HG03060 (cell line): ENCODE measurements at regions not wholly inside any gene's neighbourhood (a gene's known extent, or its start where the extent isn't known, plus 50 kb on each side); places are given as distances from the start of the nearest gene placed in this dataset.

Source experiments
- ATAC-seq: cut with Tn5 transposase; IDR thresholded peaks from one replicate; pipeline ENCODE4 v1.9.1; 2021; ENCODE audit warnings: low read depth, moderate number of reproducible peaks; ENCODE audit not compliant: unreplicated experiment

DNA sequence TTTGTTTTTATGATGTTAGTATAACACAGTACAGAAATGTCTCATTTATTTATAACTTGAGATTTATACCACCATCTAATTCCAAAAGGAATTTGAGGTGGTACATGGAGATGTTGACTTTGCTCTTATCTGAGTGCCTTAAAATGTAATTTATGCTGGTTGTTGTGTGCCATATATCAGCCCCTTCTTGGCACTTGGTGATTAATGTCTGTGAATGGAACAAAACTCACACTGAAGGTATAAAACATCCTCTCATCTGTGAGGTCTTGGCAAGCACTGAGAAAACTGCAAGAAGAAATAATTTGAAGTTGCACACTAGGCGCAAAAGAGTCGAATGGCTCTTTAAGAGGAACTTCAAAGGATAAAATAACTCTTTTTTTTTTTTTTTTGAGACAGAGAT, 240.4 kb downstream of the B3GLCT start:
- no peak for ATAC-seq

GRCh38 chr13:31441800-31442510, 242.2 kb downstream of the B3GLCT start:
- no peak for ATAC-seq

GRCh38 chr13:31442571-31442970, 242.8 kb downstream of the B3GLCT start:
- no peak for ATAC-seq

- no peak for ATAC-seq
These were observed 244.6 kb downstream of the B3GLCT start for GRCh38 chr13:31444266-31444856.

- no peak for ATAC-seq
These were observed 252.8 kb downstream of the B3GLCT start for GRCh38 chr13:31452525-31452924.

DNA sequence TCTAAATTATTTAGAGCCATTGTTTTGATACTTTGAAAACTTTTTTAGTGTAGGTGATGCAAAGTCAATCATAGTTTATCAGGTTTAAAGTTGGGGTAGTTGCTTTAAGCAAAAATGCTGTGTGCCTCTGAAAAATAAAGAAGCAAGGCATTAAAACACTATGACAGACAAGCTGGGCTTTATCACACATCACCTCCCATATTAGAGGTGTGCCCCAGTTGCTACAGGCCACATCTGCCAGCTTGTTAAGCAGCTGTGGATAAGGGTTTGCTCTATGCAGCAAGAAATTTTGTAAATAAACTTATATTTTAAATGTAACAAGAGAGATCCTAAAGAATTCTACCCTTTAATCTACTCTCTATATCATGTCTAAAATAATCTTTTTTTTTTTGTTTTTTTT, 255.8 kb downstream of the B3GLCT start:
- ATAC-seq, result no peak

DNA sequence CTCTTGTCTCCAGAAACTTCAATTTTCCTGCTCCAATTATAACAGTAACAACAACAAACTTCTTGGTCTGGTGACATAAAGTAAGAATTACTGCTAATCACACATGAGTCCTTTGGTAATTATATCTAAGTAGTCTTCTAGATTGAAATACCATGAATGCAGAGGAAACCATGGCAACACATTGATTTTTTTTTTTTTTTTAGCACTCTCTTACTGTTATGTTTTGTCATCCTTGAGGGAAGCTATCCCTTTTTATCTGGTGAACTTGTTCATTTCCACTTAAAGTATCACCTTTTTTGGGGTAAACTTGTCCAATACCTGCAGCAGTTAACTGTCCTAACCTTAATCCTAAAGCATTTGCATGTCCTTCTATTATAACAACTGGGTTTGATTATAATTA, 256.3 kb downstream of the B3GLCT start:
- no peak for ATAC-seq

GRCh38 chr13:31460061-31460460, 260.3 kb downstream of the B3GLCT start:
- no peak for ATAC-seq

- ATAC-seq, result no peak
These were observed 262.1 kb downstream of the B3GLCT start for GRCh38 chr13:31461923-31462322.

GRCh38 chr13:31462766-31463165, 263.0 kb downstream of the B3GLCT start:
- no peak for ATAC-seq

DNA sequence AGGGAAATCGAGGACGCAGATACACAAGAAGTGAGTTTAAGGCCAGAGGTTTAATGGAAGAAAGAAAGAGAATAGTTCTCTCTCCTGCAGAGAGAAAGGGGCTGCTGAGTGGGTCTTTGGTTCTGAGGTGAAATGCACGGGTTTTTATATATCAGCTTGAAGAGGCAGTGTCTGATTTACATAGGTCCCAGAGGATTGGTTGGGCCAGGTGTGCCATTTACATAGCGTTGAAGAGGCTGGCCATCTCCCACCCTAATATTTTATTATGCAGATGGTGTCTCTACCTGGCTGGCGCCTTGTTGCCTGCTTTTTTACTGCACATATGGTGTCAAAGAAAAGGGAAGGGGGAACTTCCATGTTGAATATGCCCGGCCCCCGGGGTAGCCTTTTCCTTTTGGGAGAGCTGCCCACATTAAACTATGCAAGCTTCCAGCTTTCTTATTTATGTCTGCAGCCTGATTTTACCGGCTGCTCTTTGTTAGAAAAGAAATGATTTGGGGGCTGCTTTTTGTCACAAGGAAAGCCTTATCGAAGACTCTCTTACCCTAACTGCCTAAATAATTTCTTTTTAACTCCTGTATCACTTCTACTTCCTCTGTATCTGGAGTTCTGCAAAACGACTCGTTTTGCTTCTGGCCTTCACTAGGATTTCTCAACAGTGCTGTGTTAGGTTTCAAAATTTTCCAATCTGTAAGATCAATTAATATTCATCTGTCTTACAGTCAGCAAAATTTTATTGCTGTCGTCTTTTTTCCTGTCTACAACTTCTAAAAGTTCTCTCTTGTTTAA, 268.5 kb downstream of the B3GLCT start:
- no peak for ATAC-seq

DNA sequence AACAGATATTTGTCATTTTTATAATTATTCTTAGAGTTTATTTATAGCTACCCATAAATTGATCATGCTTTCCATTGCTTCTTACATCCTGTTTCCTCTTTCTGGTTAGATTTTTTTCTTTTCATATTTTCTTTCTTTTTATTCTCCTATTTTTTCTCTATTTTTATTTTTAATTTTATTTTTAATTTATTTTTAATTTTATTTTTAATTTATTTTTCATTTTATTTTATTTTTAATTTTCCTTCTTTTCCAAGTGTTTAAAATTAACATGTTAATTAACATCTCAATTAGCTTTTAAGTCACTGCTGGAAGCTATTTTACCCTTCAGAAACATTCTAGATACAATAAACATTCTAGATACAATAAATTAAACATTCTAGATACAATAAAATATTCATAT, 269.6 kb downstream of the B3GLCT start:
- ATAC-seq, result no peak

- no peak for ATAC-seq
These were observed 263.1 kb upstream of the RXFP2 start for GRCh38 chr13:31476266-31476665.

DNA sequence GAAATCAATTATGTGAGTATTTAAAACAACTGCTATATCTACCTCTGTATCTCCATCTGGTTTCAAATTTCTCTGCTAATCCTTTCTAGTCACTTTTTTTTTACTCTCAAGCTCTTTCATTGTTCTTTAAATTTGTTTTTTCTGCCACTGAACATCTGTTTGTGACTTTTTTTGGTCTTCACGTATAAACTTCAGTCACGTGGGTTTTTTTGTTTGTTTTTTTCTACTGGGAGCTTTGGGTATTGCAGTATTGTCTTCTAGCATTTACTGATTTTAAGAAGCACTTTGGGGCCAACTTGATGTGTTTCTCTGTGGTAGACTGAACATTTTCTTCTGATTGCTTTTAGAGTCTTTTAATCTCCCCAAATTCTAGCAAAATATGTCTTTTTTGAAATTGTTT, 262.6 kb upstream of the RXFP2 start:
- no peak for ATAC-seq

DNA sequence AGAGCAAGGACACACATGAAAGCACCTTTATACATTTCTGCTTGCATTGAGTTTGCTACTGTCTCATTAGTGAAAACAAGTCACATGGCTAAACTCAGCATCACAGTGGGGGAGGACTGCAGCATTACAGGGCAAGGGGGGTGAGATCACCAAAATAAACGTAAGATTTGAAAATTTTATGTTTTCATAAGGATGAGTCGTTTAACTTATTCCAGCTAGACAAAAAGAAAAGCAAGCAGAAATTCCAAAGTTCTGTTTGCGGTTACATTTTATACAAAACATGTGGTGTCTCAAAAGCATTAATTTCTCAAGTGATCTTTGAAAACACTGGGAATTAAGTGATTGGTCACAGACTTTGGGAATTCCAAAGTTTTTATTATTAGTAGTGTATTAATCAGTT, 261.4 kb upstream of the RXFP2 start:
- ATAC-seq, result no peak

DNA sequence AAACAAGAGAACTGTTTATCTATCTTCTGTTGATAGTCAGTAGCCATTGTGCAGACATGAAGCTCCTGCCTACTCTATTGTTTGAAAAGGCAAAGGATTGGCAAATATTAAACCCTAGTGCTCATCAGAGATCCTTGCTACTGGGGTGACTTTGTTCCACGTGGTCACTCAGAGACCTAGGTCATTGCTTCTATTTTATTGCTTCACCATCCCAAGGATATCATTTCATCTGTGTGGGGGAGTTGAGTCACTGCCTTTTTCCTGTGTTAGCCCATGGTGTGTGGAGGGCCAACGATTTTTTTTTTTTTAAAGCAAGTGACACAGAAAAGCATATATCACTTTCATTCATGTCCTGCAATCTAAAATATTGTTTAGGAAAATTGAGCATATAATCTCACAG, 254.1 kb upstream of the RXFP2 start:
- no peak for ATAC-seq

- ATAC-seq, result no peak
These were observed 253.7 kb upstream of the RXFP2 start for GRCh38 chr13:31485651-31486051.

GRCh38 chr13:31495336-31495735, 244.0 kb upstream of the RXFP2 start:
- ATAC-seq, result no peak

DNA sequence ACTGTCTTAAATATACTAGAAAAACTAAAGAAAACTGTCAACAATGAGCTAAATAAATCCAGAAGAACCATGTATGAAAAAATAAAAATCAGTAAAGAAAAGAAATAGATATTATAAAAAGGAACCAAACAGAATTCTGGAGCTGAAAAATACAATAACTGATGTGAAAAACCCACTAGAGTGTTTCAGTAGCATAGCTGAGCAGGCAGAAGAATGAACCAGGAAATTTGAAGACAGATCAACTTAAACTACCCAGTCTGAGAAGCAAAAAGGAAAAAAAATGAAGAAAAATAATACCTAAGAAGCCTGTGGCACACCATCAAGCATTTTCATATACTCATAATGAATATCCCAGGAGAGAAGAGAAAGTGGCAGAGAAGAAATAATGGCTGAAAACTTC, 240.1 kb upstream of the RXFP2 start:
- no peak for ATAC-seq

DNA sequence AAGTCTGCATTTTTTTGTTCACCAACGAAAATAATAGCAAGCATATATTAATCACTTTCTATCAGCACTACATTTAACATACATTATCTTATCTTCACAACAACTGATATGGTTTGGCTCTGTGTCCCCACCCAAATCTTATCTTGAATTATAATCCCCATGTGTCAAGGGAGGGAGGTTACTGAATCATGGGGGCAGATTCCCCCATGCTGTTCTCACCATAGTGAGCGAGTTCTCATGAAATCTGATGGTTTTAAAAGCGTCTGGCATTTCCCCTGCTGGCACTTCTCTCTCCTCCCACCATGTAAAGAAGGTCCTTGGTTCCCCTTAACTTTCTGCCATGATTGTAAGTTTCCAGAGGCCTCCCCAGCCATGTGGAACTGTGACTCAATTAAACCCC, 235.7 kb upstream of the RXFP2 start:
- no peak for ATAC-seq

DNA sequence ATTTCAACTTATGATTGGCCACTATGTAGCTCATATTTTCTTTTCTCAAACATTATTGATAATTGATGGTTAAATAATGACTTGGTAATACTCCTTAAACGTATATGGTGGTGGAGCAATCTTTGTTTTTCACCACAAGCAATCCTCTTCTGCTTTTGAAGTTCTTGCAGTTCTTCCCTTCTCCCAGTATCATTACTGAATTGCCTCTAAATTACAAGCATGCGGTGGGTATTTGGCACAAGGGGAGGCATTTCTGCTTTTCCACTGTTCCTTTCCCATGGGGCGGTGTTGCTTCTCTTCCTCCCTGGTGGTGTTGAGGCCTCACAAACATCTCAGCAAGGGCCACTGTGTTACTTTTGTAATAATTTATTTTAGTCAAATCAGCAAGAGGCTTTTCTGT, 234.4 kb upstream of the RXFP2 start:
- ATAC-seq, result no peak

- no peak for ATAC-seq
These were observed 227.0 kb upstream of the RXFP2 start for GRCh38 chr13:31512331-31512730.
